ENCODE measurements at regions not wholly inside any gene's neighbourhood (a gene's known extent, or its start where the extent isn't known, plus 50 kb on each side); places are given as distances from the start of the nearest gene placed in this dataset.
"Not testable (repeated sequence)": the region's sequence is repeated elsewhere in the genome, so short reads cannot be mapped to it uniquely, and the experiment has no call there.

DNA sequence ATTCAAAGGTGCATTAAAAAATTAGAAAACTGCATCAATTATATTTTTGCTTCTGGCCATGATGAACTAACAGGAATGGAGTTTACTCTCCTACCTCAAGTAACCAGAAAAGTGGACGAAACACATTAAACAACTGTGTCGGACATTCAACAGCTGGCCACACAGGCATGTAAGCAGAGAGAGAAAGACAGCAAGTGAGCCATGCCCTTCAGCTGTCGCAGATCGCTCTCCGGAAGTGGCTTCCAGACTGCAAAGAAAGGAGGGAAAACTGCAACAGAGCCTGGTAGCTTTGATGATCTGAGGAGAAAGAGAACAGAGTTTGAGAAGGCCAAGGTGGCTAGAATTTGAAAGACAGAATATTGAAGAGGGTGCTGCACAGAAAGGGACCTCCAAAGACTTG, 557.2 kb downstream of the MATN1 start:
- Histone ChIP-seq H3K4me1 (no peaks in the 10 kb centered on the region), H3K27me3 (ENCODE audit: low read depth) (peaks cover 7% of the 10 kb centered on the region; the same call in 1 of the 2 replicates), H3K36me3 (replicated peaks) (no peaks in the 10 kb centered on the region), H3K9me3 (no peaks in the 10 kb centered on the region), H3K4me3 (no peak overlapping the region)
- in situ Hi-C loops (cut with MboI; ENCODE audit: low sequenced_read_pairs) = no loop called here
- DNase-seq (ENCODE audit: low spot score in 2 of 2) = no peak

DNA sequence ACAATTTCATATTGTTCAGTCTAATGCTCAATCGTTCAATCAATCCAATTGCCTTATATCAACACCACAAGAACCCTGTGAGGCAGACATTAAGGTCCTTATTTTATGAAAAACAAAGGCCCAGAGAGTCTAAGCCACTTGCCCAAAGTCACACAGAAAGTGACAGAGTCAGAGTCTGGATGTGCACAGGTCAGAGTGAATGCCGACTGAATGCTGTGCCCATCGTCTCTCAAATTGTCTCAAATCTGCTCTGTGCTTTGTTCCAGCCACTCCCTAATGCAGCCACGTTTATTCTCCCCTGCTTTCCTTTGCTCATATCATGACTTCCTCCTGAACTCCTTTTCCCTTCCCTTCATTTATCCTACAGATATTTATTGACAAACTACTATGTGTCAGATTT, 558.3 kb downstream of the MATN1 start:
- Histone ChIP-seq H3K9me3 (no peaks in the 10 kb centered on the region), H3K36me3 (replicated peaks) (no peaks in the 10 kb centered on the region), H3K4me1 (no peaks in the 10 kb centered on the region), H3K4me3 (no peak overlapping the region), H3K27me3 (ENCODE audit: low read depth) (peaks cover 7% of the 10 kb centered on the region; the same call in 1 of the 2 replicates)
- in situ Hi-C loops (cut with MboI; ENCODE audit: low sequenced_read_pairs) = no loop called here
- no peak for DNase-seq (ENCODE audit: low spot score in 2 of 2)

DNA sequence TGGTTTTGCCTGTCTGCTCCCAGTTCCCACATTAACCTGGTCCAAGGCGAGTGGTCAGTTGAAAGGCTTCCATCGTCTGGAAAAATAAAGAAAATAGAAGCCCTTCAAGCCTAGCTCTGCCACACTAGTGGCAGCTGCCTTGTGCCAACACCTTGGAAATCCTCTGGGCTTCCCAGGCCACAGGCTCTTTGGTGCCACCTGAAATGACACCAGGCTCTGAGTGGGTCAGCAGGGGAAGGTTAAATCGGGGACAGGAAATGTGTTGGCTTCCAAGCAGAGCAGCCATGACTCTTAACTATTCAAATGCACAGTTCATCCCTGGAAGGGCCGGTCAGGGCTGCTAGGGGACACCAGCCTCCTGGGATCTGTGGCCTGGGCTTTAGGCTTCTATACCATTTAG, 558.7 kb downstream of the MATN1 start:
- H3K9me3 ChIP-seq = no peaks in the 10 kb centered on the region
- in situ Hi-C loops (cut with MboI; ENCODE audit: low sequenced_read_pairs) = no loop called here
- H3K36me3 ChIP-seq (replicated peaks) = no peaks in the 10 kb centered on the region
- H3K27me3 ChIP-seq (ENCODE audit: low read depth) = peaks cover 7% of the 10 kb centered on the region; the same call in 1 of the 2 replicates
- H3K4me1 ChIP-seq = no peaks in the 10 kb centered on the region
- H3K4me3 ChIP-seq = no peak overlapping the region
- no peak for DNase-seq (ENCODE audit: low spot score in 2 of 2)

DNA sequence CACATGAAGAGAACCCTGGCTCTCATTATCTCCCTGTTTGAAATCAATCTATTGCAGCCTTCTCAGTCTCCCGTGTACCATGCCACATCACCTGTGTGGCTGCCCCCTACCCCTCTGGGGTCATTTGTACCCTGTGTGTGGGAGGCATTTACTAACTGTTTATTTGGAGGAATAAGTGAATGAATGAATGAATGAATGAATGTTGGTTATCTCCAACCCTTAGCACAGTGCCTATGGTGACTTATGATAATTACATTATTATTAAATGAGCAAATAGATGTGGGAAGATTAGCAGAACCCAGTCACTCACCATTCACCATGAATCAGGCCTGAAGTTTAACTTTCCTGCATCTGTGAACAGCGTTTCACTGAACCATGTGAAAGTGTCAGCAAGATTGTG, 560.8 kb downstream of the MATN1 start:
- DNase-seq (ENCODE audit: low spot score in 2 of 2) = no peak
- in situ Hi-C loops (cut with MboI; ENCODE audit: low sequenced_read_pairs) = no loop called here
- Histone ChIP-seq H3K4me1 (no peaks in the 10 kb centered on the region), H3K4me3 (no peak overlapping the region), H3K27me3 (ENCODE audit: low read depth) (peaks cover 7% of the 10 kb centered on the region; the same call in 1 of the 2 replicates), H3K36me3 (replicated peaks) (no peaks in the 10 kb centered on the region), H3K9me3 (no peaks in the 10 kb centered on the region)

DNA sequence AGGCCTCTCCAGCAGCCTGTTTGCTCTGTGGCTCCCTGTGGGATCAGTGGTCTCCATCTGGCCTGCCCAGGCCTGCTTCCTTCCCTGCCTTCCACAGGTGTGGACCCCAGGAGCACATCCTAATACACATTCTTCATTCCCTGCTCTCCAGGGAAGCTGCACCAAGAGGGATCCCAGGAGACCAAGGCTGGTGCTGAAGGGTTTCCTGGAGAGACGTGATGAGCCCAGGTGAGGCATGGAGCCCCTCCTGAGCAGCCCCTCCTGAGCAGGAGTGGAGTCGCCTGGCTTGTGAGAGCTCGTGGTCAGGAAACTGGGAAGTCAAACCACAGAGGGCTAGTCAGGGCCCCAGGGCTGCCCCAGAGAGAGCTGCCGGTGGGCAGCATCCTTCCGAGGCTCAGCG, 561.4 kb downstream of the MATN1 start:
- DNase-seq (ENCODE audit: low spot score in 2 of 2) = no peak
- no peak overlapping the region for H3K4me3 ChIP-seq
- no peaks in the 10 kb centered on the region for H3K9me3 ChIP-seq
- in situ Hi-C loops (cut with MboI; ENCODE audit: low sequenced_read_pairs) = no loop called here
- H3K27me3 ChIP-seq (ENCODE audit: low read depth) = peaks cover 7% of the 10 kb centered on the region; the same call in 1 of the 2 replicates
- no peaks in the 10 kb centered on the region for H3K4me1 ChIP-seq
- no peaks in the 10 kb centered on the region for H3K36me3 ChIP-seq (replicated peaks)

DNA sequence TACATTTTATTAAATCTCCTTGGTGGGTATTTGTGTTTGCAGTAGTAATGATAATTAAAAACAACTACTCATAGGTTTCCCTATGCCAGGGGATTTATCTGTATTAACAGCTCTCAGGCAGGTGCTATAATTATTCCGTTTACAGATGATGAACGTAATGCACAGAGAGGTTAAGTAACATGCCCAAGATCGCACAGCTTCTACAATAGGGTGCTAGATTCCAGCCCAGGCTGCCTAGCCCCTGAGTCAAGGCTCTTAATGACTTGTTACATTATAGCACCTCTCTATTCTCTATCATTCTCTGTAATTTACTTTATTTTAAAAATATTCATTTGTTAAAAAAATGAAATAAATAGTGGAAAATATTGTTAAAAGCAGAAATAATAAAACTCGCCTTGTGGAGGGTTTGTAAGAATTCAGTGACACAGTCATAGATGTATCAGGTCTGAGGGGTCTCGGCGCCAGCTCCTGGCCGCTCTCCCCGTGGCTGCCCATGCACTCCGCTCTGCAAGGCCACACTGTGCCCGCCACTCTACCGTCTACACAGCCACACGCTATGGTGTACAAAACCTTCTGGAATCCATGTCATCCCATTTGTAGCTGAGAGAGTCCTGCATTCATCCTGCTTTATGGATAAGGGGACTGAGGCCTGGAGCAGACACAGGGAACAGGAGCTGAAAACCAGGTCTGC, 562.2 kb downstream of the MATN1 start:
- in situ Hi-C loops (cut with MboI; ENCODE audit: low sequenced_read_pairs) = no loop called here
- H3K4me3 ChIP-seq = no peak overlapping the region
- DNase-seq (ENCODE audit: low spot score in 2 of 2) = no peak
- H3K27me3 ChIP-seq (ENCODE audit: low read depth) = 0 out of 2 replicates have a peak, but pooled peaks cover 7% of the 10 kb centered on the region
- no peaks in the 10 kb centered on the region for H3K36me3 ChIP-seq (replicated peaks)
- H3K4me1 ChIP-seq = no peaks in the 10 kb centered on the region
- H3K9me3 ChIP-seq = no peaks in the 10 kb centered on the region

DNA sequence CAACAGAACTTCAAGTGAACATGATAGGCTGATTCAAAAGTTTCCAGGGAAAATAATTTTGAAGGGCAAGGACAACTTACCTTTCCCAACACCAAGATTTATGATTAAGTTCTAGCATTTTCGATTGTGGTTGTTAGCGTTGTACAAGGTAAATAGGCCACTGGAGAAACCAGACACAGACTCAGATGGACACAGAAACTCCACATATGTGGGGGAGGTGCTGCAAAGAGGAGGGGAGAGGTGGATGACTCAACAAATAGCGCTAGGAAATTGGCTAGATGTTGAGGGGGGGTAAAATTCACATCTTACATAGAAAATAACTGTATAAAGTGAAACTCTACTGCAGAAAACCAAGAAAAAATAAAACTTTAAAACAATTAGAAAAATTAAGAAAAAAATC, 564.4 kb downstream of the MATN1 start:
- H3K27me3 ChIP-seq (ENCODE audit: low read depth) = 0 out of 2 replicates have a peak, but pooled peaks cover 2% of the 10 kb centered on the region
- in situ Hi-C loops (cut with MboI; ENCODE audit: low sequenced_read_pairs) = no loop called here
- no peak overlapping the region for H3K4me3 ChIP-seq
- no peaks in the 10 kb centered on the region for H3K36me3 ChIP-seq (replicated peaks)
- no peak for DNase-seq (ENCODE audit: low spot score in 2 of 2)
- no peaks in the 10 kb centered on the region for H3K4me1 ChIP-seq
- H3K9me3 ChIP-seq = no peaks in the 10 kb centered on the region

DNA sequence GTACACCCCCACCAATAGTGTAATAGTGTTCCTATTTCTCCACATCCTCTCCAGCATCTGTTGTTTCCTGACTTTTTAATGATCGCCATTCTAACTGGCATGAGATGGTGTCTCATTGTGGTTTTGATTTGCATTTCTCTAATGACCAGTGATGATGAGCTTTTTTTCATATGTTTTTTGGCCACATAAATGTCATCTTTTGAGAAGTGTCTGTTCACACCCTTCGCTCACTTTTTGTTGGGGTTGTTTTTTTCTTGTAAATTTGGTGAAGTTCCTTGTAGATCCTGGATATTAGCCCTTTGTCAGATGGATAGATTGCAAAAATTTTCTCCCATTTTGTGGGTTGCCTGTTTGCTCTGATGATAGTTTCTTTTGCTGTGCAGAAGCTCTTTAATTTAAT, 567.7 kb downstream of the MATN1 start:
- H3K9me3 ChIP-seq; DNase-seq (ENCODE audit: low spot score in 2 of 2); H3K4me1 ChIP-seq; in situ Hi-C loops (cut with MboI; ENCODE audit: low sequenced_read_pairs); H3K36me3 ChIP-seq (replicated peaks); H3K4me3 ChIP-seq; H3K27me3 ChIP-seq (ENCODE audit: low read depth): not testable (repeated sequence)

DNA sequence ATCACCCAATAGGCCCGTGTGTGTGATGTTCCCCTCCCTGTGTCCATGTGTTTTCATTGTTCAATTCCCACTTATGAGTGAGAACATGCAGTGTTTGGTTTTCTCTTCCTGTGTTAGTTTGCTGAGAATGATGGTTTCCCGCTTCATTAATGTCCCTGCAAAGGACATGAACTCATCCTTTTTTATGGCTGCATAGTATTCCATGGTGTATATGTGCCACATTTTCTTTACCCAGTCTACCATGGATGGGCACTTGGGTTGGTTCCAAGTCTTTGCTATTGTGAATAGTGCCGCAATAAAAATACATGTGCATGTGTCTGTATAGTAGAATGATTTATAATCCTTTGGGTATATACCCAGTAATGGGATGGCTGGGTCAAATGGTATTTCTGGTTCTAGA, 568.1 kb downstream of the MATN1 start:
- in situ Hi-C loops (cut with MboI; ENCODE audit: low sequenced_read_pairs); H3K4me3 ChIP-seq; H3K27me3 ChIP-seq (ENCODE audit: low read depth); H3K4me1 ChIP-seq; H3K9me3 ChIP-seq; H3K36me3 ChIP-seq (replicated peaks); DNase-seq (ENCODE audit: low spot score in 2 of 2): not testable (repeated sequence)

DNA sequence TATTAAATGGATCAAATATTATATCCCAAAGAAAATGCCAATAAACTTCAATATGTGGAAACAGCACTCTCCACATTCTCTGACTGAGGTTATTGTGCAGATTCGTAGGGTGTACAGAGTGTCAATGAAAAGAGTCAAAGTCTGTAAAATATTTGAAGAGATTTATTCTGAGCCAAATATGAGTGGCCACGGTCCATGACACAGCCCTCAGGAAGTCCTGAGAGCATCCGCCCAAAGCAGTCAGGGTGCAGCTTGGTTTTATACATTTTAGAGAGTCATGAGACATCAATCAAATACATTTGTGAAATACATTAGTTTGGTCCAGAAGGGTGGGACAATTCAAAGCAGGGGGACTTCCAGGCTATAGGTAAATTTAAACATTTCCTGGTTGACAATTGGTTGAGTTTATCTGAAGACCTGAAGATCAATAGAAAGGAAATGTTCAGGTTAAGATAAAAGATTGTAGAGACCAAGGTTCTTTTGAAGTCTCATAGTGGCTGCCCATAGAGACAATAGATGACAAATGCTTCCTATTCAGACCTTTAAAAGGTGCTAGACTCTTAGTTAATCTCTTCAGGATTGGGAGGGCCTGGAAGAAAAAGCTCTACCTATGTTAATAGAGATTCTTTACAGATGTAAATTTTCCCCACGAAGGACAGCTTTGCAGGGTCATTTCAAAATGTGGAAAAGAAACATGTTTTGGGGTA, 569.5 kb downstream of the MATN1 start:
- H3K36me3 ChIP-seq (replicated peaks) = no peaks in the 10 kb centered on the region
- in situ Hi-C loops (cut with MboI; ENCODE audit: low sequenced_read_pairs) = no loop called here
- H3K27me3 ChIP-seq (ENCODE audit: low read depth) = no peaks in the 10 kb centered on the region
- H3K9me3 ChIP-seq = no peaks in the 10 kb centered on the region
- no peak overlapping the region for H3K4me3 ChIP-seq
- H3K4me1 ChIP-seq = no peaks in the 10 kb centered on the region
- DNase-seq (ENCODE audit: low spot score in 2 of 2) = no peak

DNA sequence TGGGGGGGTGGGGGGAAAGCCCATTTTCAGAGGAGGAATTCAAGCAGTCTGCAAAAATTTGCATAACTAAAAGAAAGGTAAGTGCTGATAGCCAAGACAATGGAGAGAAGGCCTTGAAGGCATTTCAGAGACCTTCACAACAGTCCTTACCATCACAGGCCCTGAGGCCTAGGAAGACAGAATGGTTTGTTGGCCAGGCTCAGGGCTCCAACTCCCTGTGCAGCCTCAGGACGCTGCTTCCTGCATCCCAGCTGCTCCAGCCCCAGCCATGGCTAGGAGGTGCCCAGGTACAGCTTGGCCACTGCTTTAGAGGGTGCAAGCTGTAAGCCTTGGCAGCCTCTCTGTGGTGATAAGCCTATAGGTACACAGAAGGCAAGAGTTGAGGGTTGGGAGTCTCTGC, 571.6 kb downstream of the MATN1 start:
- H3K36me3 ChIP-seq (replicated peaks) = no peaks in the 10 kb centered on the region
- H3K27me3 ChIP-seq (ENCODE audit: low read depth) = no peaks in the 10 kb centered on the region
- no peaks in the 10 kb centered on the region for H3K9me3 ChIP-seq
- DNase-seq (ENCODE audit: low spot score in 2 of 2) = no peak
- H3K4me3 ChIP-seq = no peak overlapping the region
- no peaks in the 10 kb centered on the region for H3K4me1 ChIP-seq
- in situ Hi-C loops (cut with MboI; ENCODE audit: low sequenced_read_pairs) = no loop called here

DNA sequence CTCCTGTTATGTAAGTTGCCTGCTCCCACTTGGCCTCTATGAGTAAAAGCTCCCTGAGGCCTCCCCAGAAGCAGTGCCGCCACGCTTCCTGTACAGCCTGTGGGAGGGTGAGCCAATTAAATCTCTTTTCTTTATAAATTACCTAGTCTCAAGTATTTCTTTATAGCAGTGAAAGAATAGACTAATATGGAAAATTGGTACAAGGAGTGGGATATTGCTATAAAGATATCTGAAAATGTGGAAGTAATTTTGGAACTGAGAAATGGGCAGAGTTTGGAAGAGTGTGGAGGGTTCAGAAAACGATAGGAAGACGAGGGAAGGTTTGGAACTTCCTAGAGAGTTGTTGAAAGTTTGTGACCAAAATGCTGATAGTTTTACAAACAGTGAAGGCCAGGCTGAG, 572.3 kb downstream of the MATN1 start:
- in situ Hi-C loops (cut with MboI; ENCODE audit: low sequenced_read_pairs) = no loop called here
- Histone ChIP-seq H3K4me1 (no peaks in the 10 kb centered on the region), H3K9me3 (no peaks in the 10 kb centered on the region), H3K36me3 (replicated peaks) (no peaks in the 10 kb centered on the region), H3K27me3 (ENCODE audit: low read depth) (no peaks in the 10 kb centered on the region), H3K4me3 (no peak overlapping the region)
- DNase-seq (ENCODE audit: low spot score in 2 of 2) = no peak

DNA sequence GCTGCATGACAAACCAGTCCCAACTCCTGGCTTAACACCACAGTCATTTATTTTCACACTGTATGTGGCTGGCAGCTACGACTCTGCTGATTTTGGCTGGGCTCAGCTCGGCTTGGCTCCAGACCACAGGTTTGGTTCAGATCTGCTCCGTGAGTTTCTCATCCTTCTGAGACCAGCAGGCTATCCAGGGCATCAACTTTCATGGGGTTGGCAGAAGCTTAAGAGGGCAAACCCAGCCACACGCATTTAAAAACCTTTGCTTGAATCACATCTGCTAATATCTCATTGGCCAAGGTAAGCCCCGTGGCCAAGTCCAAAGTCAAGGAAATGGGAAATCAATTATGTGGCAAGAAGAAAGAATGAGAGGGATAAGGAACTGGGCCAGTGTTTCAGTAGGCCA, 574.2 kb downstream of the MATN1 start:
- no peaks in the 10 kb centered on the region for H3K27me3 ChIP-seq (ENCODE audit: low read depth)
- H3K4me1 ChIP-seq = no peaks in the 10 kb centered on the region
- in situ Hi-C loops (cut with MboI; ENCODE audit: low sequenced_read_pairs) = no loop called here
- no peaks in the 10 kb centered on the region for H3K9me3 ChIP-seq
- DNase-seq (ENCODE audit: low spot score in 2 of 2) = no peak
- no peaks in the 10 kb centered on the region for H3K36me3 ChIP-seq (replicated peaks)
- no peak overlapping the region for H3K4me3 ChIP-seq

DNA sequence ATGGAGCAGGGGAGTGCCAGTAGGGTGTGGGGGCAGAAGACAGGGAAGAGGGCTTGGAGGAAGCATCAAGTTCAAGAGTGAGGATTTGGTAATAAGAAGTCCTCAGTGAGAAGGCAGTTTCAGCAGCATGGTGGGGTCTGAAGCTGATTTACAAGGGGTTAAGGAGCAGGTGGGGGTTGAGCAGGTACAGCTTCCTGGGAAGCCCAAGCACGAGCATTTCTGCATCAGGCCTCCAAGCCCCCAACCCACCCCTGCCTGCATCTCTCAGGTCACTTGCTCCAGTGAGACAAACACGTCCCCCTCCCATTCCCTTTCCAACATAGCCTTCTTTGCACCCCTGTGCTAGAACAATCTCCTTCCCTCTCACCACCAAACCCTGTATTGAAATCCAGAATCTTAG, 574.7 kb downstream of the MATN1 start:
- H3K4me3 ChIP-seq = no peak overlapping the region
- DNase-seq (ENCODE audit: low spot score in 2 of 2) = no peak
- no peaks in the 10 kb centered on the region for H3K36me3 ChIP-seq (replicated peaks)
- H3K27me3 ChIP-seq (ENCODE audit: low read depth) = no peaks in the 10 kb centered on the region
- no peaks in the 10 kb centered on the region for H3K4me1 ChIP-seq
- in situ Hi-C loops (cut with MboI; ENCODE audit: low sequenced_read_pairs) = no loop called here
- no peaks in the 10 kb centered on the region for H3K9me3 ChIP-seq

Measured in HAP-1 (cell line).